Stimulated activated CD8-positive, alpha-beta memory T cell treated with anti-CD3 and anti-CD28 coated beads, Interleukin-4, amount 100 ng/mL, for 48 hours (primary cell): ENCODE measurements at regions not wholly inside any gene's neighbourhood (a gene's known extent, or its start where the extent isn't known, plus 50 kb on each side); places are given as distances from the start of the nearest gene placed in this dataset.
"Not testable (repeated sequence)": the region's sequence is repeated elsewhere in the genome, so short reads cannot be mapped to it uniquely, and the experiment has no call there.

ENCODE experiments used
- DNase-seq: peaks from one replicate; pipeline ENCODE4 v3.0.0-alpha.2; 2020

DNA sequence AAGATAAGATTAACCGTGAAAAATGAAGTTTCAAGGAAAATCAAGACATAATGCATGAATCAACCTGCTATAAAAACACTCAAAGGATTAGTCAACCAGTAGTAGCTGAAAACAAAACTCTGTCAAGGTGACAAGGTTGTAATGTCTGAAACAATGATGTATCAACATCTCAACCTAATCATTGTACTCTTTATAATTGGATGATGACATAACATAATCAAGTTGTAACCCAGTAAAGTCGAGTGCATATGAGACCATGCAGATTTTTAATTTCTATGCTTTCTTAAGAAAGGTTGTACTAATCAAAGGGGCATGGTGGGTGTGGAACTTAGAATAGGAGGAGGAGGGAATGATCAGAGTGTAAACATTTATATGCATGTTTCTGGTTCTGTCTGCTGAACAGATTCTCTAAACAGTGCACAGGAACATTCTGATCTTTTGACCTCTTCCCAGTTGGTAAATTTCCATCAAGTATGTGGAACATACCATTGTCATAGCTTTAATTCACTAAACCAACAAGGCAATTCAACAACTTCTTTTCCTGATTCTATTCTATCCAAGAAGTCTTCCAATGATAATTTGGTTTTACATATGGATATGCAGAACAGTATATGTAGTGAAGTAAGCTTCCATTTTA is 253.7 kb downstream of the TTC6 start:
- DNase-seq: no peak

- no peak for DNase-seq
Measured at GRCh38 chr14:37851054-37851453, 255.6 kb downstream of the TTC6 start.

GRCh38 chr14:37855871-37856270 is 260.4 kb downstream of the TTC6 start:
- DNase-seq: no peak

DNA sequence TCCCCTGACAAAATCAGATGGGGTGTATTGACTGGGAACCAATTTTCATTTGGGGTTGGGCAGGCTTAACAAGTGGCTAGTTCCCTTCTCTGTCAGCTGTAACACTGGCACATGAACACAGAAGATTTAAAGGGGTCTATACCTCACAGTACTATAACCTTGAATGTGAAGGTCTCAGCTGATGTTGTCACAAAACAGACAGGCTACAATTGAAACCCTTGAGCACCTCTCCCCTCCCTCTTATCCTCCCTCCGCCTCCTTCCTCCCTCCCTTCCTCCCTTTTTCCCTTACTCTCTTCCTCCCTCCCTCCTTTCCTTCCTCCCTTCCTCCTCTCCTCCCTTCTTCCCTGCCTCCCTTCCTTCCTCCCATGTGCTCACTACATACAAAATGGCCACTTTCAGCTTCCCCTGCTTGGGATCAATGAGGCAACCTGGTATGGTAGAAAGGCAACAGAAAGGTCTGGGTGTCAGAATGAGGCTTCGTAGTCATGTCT is 262.4 kb downstream of the TTC6 start:
- no peak for DNase-seq

DNA sequence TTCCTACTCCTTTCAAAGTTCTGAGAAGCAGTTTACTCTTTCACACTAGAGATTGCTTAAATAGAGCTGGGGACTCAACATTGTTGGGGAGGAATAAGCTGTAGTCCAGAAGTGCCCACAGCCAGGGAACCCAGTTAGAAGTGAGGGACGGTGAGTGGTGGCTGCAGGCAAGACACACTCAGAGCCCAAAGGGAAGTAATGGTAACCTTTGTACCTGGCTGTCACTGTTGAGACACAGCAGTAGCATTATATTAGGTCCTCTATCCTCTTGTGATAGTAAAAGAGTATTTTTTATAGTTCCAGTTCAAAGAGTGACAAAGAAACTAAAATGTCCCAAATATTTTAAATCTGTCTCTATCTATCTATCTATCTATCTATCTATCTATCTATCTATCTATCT is 263.3 kb downstream of the TTC6 start:
- no peak for DNase-seq

DNA sequence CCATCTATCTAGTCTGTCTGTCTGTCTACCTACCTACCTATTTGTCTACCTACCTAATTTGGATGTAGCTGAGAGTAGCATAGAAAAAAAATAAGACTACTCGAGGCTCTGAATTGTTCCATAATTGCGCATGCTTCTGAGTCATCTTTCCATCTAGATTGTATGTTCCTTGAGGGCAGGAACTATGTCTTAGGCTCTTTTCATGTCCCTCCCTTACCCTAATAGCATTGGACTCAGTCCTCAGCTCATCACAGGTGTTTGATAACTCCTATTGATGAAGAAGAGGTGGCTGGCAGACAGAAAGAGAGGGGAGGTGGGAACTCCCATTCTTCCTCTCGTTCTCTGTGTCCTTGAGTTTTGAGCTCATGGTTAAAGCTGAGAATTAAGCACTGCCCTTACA is 263.7 kb downstream of the TTC6 start:
- no peak for DNase-seq

GRCh38 chr14:37862263-37862662 is 266.8 kb downstream of the TTC6 start:
- DNase-seq: no peak

DNA sequence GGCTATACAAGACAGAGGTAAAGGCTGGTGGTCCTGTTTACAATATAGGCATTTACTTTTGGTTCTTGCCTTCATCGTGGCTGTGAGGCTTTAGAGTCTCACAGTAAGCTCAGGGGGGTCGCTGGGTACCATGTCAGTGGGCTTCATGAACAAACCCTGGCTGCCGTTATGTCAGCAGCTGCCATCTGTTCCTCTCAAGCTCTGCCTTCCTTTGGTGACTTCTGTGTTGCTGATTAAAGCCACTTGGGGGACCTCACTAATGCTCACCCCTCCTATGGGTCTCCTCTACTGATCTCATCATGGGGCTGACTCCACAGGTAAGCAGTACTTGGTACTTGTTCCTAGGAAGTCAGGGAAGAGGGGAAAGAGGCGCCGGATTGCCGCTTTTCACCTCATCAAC is 268.7 kb downstream of the TTC6 start:
- DNase-seq: no peak

GRCh38 chr14:37864861-37865718 is 269.7 kb downstream of the TTC6 start:
- DNase-seq: no peak

DNA sequence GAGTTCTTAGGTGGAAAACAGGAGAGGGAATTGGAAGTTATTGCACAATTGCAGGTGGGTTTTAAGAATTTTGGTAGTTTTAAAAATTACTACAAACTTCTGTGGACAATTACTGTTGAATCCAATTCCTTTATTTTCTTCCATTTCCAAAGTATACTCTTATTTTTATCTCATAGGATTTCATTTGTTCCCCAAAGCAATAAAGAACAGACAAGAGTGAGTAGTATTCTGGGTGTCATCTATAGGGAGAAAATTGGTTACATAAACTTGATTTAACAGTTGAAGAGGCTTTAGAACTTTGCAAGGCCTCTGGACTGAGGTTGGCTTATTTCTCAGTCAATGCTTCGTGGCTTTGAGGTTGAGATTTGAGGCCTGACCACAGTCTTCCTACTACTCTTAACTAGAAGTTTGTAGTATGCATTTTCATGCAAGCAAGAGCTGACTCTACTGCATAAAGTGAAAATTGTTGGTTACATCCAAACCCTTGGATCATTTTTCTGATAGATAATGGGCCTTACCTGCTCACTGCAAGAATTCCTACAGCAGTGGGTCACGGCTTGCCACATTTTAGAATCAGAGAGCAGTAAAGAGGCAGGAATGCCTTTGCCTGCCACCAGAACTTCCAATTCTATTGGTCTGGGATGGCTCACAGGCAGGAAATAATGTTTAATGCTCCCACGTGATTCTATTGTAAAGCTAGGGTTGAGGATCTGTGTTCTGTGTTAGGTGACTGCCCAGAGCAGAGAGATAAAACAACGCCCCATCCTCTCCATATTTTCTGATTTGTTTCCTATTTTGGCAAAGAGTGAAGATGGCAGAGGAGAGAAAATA is 270.5 kb downstream of the TTC6 start:
- DNase-seq: no peak

DNA sequence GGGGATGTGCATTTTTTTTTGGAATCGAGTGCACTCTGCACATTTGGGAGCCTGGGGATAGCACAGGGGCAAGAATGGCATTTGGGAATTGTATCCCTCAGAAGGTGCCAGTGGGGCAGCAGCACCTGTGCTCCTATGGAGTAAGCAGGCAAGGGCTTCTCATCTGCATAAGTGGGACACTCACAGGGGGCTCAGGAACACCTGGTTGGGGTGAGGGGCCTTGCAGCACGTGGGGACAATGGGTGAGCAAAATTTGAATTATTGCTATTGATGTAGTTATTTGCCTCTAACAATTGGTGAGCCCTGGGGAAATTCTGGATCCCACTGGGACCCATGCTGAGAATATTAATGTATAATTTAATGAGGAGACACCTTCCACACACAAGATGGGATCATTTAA is 274.2 kb downstream of the TTC6 start:
- no peak for DNase-seq

DNA sequence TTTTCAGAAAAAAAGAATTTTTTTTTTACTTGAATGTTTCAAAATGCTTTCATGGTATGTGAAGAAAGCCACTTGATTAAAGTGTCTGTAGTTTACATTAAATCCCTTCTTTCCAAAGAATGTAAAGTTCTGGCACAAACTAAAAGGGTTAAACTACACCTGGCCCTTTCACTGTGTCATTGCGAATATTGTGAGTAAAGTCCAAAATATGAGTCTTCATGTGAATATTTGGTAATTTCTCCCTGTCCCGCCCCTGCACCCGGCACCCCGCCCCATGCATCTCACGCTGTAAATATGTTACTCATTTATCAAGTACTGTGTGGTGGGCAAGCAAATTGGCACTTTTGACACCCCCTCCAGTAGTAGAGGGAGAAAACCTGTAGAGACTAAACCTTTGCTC is 274.7 kb downstream of the TTC6 start:
- DNase-seq: no peak

DNA sequence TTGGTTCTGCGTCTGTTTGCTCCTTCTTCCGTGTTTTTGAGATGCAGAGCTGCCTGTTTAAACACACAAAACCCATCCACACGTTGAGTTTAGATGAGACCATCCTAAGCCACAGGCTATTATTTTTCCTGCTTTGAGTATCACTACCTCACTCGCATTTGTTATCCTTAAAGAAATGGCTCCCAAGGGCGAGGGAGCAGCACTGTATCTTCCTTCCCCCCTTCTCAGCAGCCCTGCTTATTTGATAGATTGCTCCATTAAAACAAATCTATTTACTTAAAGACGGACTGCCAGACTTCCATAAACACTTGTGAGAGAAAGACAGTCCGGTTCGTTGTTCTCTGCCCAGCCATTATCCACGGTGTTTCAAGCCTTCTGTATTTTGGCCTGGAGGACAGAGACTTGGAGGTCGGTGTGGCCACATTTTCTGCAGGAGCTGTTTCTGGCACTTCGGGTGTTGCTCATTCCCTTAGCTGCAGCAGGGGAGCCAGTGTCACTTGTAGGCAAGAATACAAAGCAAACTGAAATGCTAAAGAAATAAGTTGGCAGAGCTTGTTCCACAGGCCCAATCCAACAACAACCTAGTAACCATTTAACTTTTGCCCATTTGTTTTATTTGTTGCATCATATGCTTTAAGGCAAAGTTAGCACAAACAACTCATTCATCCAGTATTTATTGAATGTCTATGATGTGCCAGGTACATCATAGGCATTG is 275.4 kb downstream of the TTC6 start:
- DNase-seq: no peak

DNA sequence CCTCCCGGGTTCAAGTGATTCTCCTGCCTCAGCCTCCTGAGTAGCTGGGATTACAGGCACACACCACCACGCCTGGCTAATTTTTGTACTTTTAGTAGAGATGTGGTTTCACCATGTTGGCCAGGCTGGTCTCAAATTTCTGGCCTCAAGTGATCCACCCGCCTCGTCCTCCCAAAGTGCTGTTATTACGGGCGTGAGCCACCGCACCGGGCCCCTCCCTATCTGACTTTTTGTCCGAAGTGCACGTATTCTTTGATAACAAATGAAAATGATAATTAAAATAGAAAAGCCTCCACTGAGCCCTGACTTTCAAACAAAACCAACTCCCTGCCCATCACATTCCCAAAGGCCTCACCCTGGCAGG is 278.6 kb downstream of the TTC6 start:
- not testable (repeated sequence) for DNase-seq

DNA sequence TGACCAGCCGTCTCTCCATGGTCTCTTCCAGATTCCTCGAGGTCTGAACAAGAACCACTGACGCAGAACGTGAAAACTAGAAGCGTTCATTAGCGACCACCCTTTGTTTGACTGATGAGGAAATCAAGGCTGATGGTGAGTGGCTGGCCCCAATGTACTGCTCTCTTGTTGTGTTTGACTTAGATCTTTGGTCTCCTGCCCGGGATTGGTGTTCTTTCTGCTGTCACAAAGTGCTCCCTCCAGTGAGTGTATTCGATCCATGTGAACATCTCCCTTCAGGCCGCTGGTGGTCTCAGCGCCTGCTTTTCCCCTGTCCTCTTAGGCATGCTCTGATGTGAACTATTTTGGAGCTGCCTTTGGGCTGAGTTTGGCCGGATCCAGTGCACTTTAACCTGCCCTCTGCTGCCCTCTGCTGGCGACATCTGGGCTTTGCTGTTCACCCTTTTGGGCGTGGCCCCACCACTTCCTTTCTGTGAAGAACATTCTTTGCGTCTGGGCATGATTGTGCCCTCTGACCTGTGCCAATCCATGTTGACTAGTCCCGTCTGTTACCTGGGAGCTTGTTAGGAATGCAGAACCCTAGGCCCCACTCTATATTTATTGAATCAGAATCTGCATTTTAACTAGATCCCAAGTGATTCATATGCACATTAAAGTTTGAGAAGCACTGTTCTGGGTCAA is 279.1 kb downstream of the TTC6 start:
- DNase-seq: peak; percentile 93

GRCh38 chr14:37888234-37888633 is 292.8 kb downstream of the TTC6 start:
- DNase-seq: no peak

GRCh38 chr14:37889087-37889486 is 293.7 kb downstream of the TTC6 start:
- no peak for DNase-seq

- DNase-seq: no peak
Measured at GRCh38 chr14:37890095-37890494, 294.7 kb downstream of the TTC6 start.

DNA sequence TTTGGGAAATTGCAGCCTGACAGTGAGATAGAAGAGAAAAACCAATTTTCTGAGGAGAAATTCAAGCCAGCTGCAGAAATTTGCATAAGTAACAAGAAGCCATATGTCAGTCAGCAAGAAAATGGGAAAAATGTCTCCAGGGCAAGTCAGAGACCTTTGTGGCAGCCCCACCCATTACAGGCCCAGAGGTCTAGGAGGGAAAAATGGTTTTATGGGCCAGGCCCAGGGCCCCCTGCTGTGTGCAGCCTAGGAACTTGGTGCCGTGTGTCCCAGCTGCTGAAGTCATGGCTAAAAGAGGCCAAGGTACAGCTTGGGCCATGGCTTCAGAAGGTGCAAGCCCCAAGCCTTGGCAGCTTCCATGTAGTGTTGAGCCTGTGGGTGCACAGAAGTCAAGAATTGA is 296.1 kb downstream of the TTC6 start:
- not testable (repeated sequence) for DNase-seq

- DNase-seq: no peak
Measured at GRCh38 chr14:37894463-37894862, 299.0 kb downstream of the TTC6 start.

DNA sequence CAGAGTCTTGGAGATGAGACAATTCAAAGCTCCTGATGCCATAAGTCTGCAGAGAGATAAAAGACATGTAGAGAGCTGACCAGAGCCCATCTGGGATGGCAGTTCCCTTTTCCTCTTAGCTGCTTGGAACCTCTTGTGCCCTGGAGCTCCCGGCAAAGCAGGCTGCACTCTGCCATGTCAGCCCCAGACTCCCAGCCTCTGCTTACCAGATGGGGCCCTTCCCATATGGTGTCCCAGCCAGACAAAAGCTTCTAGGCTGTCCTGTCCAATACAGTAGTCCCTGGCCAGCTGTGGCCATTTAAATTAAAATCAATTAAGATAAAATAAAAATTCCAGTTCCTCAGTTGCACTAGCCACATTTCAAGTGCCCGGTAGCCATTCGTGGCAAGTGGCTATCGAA is 303.9 kb downstream of the TTC6 start:
- DNase-seq: no peak

DNA sequence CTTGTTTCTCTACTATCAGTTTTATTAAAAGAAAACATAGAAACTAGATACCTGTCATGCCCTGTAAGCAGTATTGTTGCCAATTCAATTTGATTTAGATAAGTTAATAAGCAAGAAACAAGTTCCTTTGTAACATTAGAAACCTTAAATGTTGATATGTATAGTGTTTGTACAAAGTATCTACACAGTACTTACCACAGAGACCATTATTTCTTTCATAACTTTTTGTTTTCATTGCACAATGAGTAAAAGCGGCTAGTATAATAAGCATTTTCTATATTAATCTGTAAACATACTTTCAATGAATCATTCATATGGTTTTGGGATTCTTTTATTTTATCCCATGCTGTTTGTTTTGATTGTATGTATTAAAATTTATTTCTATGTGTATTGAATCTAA is 305.1 kb downstream of the TTC6 start:
- no peak for DNase-seq
